ENCODE measurements at regions not wholly inside any gene's neighbourhood (a gene's known extent, or its start where the extent isn't known, plus 50 kb on each side); places are given as distances from the start of the nearest gene placed in this dataset.

- TF ChIP-seq CTCF (IDR thresholded peaks at IDR 0.05) (no peak), POLR2A (IDR thresholded peaks at IDR 0.05) (no peak)
Observed at GRCh38 chr11:134515081-134515960, 103.3 kb upstream of the B3GAT1 start.

Data from prostate gland (tissue), 2 donors.